ENCODE measurements at regions not wholly inside any gene's neighbourhood (a gene's known extent, or its start where the extent isn't known, plus 50 kb on each side); places are given as distances from the start of the nearest gene placed in this dataset.
A peak's percentile ranks its signal among the peaks of the same experiment; 100 is the strongest.

GRCh38 chr1:232553809-232554208 is 76.1 kb downstream of the SIPA1L2 start:
- Histone ChIP-seq H3K4me1 (peaks cover 69 to 89% (median 82%) of the 10 kb centered on the region in 4 donors), H3K36me3 (no peaks in the 10 kb centered on the region), H3K27ac (replicated peaks in 1 of 4) (peak overlapping the region; percentile 53 to 65 (median 60)), H3K4me3 (peak overlapping the region in 1 of 4 donors; percentile 4), H3K27me3 (no peaks in the 10 kb centered on the region), H3K9me3 (no peaks in the 10 kb centered on the region)
- TF ChIP-seq EP300 (IDR thresholded peaks at IDR 0.05) (no peak), POLR2AphosphoS5 (IDR thresholded peaks at IDR 0.05) (no peak), POLR2A (IDR thresholded peaks at IDR 0.05; ENCODE audit: low read depth) (no peak)
- TF ChIP-seq, protein P1, sequence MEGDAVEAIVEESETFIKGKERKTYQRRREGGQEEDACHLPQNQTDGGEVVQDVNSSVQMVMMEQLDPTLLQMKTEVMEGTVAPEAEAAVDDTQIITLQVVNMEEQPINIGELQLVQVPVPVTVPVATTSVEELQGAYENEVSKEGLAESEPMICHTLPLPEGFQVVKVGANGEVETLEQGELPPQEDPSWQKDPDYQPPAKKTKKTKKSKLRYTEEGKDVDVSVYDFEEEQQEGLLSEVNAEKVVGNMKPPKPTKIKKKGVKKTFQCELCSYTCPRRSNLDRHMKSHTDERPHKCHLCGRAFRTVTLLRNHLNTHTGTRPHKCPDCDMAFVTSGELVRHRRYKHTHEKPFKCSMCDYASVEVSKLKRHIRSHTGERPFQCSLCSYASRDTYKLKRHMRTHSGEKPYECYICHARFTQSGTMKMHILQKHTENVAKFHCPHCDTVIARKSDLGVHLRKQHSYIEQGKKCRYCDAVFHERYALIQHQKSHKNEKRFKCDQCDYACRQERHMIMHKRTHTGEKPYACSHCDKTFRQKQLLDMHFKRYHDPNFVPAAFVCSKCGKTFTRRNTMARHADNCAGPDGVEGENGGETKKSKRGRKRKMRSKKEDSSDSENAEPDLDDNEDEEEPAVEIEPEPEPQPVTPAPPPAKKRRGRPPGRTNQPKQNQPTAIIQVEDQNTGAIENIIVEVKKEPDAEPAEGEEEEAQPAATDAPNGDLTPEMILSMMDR (IDR thresholded peaks at IDR 0.05) = no peak
- intact Hi-C loops (cut with DNase I) = loop anchor here (5.0 kb wide), 1 partner anchor 73 kb away; no protein-coding TSS in a partner anchor
- DNase-seq (ENCODE audit: extremely low spot score) = no peak

DNA sequence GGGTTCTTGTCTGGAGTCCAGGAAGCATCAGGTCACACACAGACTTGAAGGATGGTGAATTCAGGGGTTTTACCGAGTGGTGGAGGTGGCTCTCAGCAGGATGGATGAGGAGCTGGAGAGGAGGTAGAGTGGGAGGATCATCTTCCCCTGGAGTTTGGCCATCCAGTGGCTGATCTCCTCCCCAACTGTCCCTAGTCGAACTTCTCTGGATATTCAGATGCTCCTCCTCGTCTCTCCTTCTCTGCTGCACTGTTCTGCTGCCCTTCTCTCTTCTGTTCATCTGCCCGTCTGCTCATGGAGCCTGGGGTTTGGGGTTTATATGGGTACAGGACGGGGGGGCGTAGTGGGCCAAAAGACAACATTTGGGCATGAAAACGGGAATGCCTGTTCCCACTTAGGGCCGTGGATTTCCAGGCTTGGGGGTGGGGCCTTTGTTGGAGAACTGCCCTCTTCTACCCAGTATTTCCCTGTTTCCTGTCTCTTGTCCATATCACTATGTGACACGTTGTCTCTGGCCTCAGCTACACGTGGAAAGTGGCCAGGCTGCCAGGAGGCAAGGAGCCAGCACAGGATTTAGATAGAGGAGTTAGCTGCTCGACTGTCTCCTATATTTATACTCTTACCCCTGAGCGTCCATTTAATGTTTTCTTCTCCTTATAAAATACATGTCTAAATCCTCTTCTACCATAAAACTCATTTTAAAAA is 76.7 kb downstream of the SIPA1L2 start:
- no peak for DNase-seq (ENCODE audit: extremely low spot score)
- TF ChIP-seq, protein P1 (IDR thresholded peaks at IDR 0.05) = no peak
- peak in 1 of 2 donors; percentile 62 for TF ChIP-seq POLR2AphosphoS5 (IDR thresholded peaks at IDR 0.05)
- TF ChIP-seq POLR2A (IDR thresholded peaks at IDR 0.05; ENCODE audit: low read depth) = no peak
- no peaks in the 10 kb centered on the region for H3K9me3 ChIP-seq
- peak overlapping the region; percentile 53 to 65 (median 60) for H3K27ac ChIP-seq (replicated peaks in 1 of 4)
- intact Hi-C loops (cut with DNase I) = loop anchor here (5.0 kb wide), 1 partner anchor 74 kb away; no protein-coding TSS in a partner anchor
- no peaks in the 10 kb centered on the region for H3K36me3 ChIP-seq
- WGBS = 35% methylated on average over 11 of the region's 12 CpGs
- H3K4me1 ChIP-seq = peaks cover 70 to 89% (median 82%) of the 10 kb centered on the region in 4 donors
- H3K27me3 ChIP-seq = no peaks in the 10 kb centered on the region
- peak overlapping the region in 1 of 4 donors; percentile 4 for H3K4me3 ChIP-seq

DNA sequence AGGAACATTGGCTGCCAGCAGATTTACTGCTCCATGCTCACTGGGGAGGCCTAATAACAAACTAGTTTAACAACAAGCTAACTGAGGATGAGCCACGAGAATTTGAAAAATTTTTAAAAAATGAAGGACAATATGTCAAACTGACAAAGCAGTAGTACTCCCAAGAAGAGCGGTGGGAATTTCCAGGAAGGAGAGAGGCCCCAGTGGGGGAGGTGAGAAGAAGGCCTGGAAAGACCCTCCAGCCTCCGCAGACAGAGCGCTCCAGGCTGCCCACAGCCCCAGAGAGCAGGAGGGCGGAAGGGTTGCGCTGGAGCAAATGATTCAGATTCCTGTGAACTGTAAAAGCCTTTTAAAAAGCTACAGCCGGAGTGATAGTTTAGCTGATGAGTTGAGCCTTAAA is 78.5 kb downstream of the SIPA1L2 start:
- Histone ChIP-seq H3K9me3 (no peaks in the 10 kb centered on the region), H3K4me1 (peaks cover 61 to 78% (median 71%) of the 10 kb centered on the region in 4 donors), H3K27me3 (no peaks in the 10 kb centered on the region), H3K4me3 (no peak overlapping the region), H3K36me3 (no peaks in the 10 kb centered on the region), H3K27ac (replicated peaks in 1 of 4) (no peak overlapping the region)
- DNase-seq (ENCODE audit: extremely low spot score) = peak; percentile 39
- WGBS = 87% methylated on average over 7 of the region's 7 CpGs
- intact Hi-C loops (cut with DNase I) = loop anchor here (5.0 kb wide), 1 partner anchor 76 kb away; no protein-coding TSS in a partner anchor
- TF ChIP-seq EP300 (IDR thresholded peaks at IDR 0.05) (no peak), POLR2AphosphoS5 (IDR thresholded peaks at IDR 0.05) (no peak), POLR2A (IDR thresholded peaks at IDR 0.05; ENCODE audit: low read depth) (no peak)
- TF ChIP-seq, protein P1 (IDR thresholded peaks at IDR 0.05) = no peak

DNA sequence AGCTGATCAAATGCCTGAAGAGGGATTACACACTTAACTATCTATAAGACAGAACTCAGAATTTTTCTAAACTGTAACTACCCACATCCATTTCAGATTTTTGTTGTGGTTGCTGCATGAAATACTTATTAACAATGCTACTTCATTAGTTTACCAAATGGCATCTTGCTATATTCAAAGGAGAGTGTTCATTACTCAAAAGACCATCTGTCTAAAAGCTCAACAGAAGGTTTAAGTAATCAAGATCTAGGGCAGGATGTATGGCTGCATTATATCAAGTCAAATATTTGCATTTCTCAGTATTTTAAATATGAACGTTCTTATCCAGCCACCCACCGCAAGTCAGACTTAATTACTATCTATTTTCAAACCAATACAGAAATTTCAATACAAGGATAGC is 79.9 kb downstream of the SIPA1L2 start:
- H3K36me3 ChIP-seq = no peaks in the 10 kb centered on the region
- WGBS = 84% methylated on average over 2 of the region's 2 CpGs

More for the DNA sequence above, 79.9 kb downstream of the SIPA1L2 start:
- Histone ChIP-seq H3K27me3 (no peaks in the 10 kb centered on the region), H3K9me3 (no peaks in the 10 kb centered on the region), H3K4me1 (peaks cover 50 to 64% (median 58%) of the 10 kb centered on the region in 4 donors), H3K27ac (replicated peaks in 1 of 4) (no peak overlapping the region), H3K4me3 (no peak overlapping the region)
- no peak for DNase-seq (ENCODE audit: extremely low spot score)
- intact Hi-C loops (cut with DNase I) = loop anchor here (5.0 kb wide), 1 partner anchor 77 kb away; no protein-coding TSS in a partner anchor
- no peak for TF ChIP-seq POLR2AphosphoS5 (IDR thresholded peaks at IDR 0.05)
- TF ChIP-seq POLR2A (IDR thresholded peaks at IDR 0.05; ENCODE audit: low read depth) = no peak
- no peak for TF ChIP-seq EP300 (IDR thresholded peaks at IDR 0.05)
- TF ChIP-seq, protein P1 (IDR thresholded peaks at IDR 0.05) = no peak

All from esophagus muscularis mucosa (tissue), 4 donors.